ENCODE measurements at regions not wholly inside any gene's neighbourhood (a gene's known extent, or its start where the extent isn't known, plus 50 kb on each side); places are given as distances from the start of the nearest gene placed in this dataset.

DNA sequence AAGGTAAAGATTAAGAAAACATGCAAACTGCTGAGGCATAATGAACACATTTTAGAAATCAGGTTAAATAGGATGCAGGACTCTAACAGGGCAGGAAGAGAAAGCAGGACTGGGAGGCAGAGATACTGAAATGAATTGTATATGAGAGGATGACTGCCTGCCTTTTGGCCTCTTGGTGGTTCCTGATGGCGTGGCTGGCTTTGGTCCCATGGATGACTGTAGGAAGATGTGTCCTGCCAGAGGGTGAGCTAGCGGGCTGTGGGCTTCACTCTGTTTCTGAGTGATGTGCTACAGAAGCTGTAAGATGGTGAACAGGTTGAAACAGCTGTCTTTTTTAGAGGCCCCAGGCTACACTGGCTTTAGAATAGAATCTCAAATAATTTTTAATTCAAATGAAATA, 517.0 kb downstream of the SLC4A3 start (continued):
- TF ChIP-seq, protein P1, sequence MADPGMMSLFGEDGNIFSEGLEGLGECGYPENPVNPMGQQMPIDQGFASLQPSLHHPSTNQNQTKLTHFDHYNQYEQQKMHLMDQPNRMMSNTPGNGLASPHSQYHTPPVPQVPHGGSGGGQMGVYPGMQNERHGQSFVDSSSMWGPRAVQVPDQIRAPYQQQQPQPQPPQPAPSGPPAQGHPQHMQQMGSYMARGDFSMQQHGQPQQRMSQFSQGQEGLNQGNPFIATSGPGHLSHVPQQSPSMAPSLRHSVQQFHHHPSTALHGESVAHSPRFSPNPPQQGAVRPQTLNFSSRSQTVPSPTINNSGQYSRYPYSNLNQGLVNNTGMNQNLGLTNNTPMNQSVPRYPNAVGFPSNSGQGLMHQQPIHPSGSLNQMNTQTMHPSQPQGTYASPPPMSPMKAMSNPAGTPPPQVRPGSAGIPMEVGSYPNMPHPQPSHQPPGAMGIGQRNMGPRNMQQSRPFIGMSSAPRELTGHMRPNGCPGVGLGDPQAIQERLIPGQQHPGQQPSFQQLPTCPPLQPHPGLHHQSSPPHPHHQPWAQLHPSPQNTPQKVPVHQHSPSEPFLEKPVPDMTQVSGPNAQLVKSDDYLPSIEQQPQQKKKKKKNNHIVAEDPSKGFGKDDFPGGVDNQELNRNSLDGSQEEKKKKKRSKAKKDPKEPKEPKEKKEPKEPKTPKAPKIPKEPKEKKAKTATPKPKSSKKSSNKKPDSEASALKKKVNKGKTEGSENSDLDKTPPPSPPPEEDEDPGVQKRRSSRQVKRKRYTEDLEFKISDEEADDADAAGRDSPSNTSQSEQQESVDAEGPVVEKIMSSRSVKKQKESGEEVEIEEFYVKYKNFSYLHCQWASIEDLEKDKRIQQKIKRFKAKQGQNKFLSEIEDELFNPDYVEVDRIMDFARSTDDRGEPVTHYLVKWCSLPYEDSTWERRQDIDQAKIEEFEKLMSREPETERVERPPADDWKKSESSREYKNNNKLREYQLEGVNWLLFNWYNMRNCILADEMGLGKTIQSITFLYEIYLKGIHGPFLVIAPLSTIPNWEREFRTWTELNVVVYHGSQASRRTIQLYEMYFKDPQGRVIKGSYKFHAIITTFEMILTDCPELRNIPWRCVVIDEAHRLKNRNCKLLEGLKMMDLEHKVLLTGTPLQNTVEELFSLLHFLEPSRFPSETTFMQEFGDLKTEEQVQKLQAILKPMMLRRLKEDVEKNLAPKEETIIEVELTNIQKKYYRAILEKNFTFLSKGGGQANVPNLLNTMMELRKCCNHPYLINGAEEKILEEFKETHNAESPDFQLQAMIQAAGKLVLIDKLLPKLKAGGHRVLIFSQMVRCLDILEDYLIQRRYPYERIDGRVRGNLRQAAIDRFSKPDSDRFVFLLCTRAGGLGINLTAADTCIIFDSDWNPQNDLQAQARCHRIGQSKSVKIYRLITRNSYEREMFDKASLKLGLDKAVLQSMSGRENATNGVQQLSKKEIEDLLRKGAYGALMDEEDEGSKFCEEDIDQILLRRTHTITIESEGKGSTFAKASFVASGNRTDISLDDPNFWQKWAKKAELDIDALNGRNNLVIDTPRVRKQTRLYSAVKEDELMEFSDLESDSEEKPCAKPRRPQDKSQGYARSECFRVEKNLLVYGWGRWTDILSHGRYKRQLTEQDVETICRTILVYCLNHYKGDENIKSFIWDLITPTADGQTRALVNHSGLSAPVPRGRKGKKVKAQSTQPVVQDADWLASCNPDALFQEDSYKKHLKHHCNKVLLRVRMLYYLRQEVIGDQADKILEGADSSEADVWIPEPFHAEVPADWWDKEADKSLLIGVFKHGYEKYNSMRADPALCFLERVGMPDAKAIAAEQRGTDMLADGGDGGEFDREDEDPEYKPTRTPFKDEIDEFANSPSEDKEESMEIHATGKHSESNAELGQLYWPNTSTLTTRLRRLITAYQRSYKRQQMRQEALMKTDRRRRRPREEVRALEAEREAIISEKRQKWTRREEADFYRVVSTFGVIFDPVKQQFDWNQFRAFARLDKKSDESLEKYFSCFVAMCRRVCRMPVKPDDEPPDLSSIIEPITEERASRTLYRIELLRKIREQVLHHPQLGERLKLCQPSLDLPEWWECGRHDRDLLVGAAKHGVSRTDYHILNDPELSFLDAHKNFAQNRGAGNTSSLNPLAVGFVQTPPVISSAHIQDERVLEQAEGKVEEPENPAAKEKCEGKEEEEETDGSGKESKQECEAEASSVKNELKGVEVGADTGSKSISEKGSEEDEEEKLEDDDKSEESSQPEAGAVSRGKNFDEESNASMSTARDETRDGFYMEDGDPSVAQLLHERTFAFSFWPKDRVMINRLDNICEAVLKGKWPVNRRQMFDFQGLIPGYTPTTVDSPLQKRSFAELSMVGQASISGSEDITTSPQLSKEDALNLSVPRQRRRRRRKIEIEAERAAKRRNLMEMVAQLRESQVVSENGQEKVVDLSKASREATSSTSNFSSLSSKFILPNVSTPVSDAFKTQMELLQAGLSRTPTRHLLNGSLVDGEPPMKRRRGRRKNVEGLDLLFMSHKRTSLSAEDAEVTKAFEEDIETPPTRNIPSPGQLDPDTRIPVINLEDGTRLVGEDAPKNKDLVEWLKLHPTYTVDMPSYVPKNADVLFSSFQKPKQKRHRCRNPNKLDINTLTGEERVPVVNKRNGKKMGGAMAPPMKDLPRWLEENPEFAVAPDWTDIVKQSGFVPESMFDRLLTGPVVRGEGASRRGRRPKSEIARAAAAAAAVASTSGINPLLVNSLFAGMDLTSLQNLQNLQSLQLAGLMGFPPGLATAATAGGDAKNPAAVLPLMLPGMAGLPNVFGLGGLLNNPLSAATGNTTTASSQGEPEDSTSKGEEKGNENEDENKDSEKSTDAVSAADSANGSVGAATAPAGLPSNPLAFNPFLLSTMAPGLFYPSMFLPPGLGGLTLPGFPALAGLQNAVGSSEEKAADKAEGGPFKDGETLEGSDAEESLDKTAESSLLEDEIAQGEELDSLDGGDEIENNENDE (IDR thresholded peaks at IDR 0.05; ENCODE audit: low read depth, low read length) = no peak
- TF ChIP-seq, protein P2, sequence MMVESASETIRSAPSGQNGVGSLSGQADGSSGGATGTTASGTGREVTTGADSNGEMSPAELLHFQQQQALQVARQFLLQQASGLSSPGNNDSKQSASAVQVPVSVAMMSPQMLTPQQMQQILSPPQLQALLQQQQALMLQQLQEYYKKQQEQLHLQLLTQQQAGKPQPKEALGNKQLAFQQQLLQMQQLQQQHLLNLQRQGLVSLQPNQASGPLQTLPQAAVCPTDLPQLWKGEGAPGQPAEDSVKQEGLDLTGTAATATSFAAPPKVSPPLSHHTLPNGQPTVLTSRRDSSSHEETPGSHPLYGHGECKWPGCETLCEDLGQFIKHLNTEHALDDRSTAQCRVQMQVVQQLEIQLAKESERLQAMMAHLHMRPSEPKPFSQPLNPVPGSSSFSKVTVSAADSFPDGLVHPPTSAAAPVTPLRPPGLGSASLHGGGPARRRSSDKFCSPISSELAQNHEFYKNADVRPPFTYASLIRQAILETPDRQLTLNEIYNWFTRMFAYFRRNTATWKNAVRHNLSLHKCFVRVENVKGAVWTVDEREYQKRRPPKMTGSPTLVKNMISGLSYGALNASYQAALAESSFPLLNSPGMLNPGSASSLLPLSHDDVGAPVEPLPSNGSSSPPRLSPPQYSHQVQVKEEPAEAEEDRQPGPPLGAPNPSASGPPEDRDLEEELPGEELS (CRISPR knock-in tag; IDR thresholded peaks at IDR 0.05; ENCODE audit: borderline replicate concordance) = no peak
- TF ChIP-seq FOXM1 (IDR thresholded peaks at IDR 0.05; ENCODE audit: low read depth) (no peak), FOXM1 (CRISPR knock-in tag; IDR thresholded peaks at IDR 0.05; ENCODE audit: low read depth) (no peak), SP1 (CRISPR knock-in tag; IDR thresholded peaks at IDR 0.05) (no peak), STAG1 (CRISPR knock-in tag; IDR thresholded peaks at IDR 0.05; ENCODE audit: borderline replicate concordance) (no peak), SMARCC2 (IDR thresholded peaks at IDR 0.05; ENCODE audit: low read depth) (no peak)

All from K562 (cell line).